IMR-90 (cell line): ENCODE measurements at regions not wholly inside any gene's neighbourhood (a gene's known extent, or its start where the extent isn't known, plus 50 kb on each side); places are given as distances from the start of the nearest gene placed in this dataset.

Source experiments
- MXI1 ChIP-seq: IDR thresholded peaks from 2 replicates; pipeline ENCODE4 v1.6.1; 2012; ENCODE audit warnings: low read depth, mild to moderate bottlenecking, low read length, moderate library complexity, borderline replicate concordance
- RFX5 ChIP-seq: IDR thresholded peaks from 2 replicates; pipeline ENCODE4 v1.8.0; 2012; ENCODE audit warnings: low read depth, mild to moderate bottlenecking, low read length, moderate library complexity

DNA sequence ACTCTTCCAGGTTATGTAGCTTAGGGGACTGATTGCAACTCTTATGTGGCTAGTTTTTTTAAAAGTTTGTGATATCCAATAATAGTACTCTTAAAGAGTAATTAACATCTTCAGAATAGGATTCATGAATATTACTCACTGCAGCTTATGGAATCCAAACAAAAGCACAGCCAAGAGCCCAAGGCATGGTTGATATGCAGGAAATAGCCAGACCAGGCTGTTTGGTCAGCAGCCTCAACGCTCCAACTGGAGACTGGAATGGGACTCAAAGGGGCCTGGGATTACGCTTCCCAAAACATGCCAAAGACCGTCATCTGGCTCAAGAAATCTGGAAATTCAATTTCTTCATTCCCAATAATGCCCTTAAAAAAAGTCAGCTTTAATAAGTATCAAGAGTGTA, 268.6 kb downstream of the SEC61B start:
- TF ChIP-seq RFX5: no peak
- no peak for TF ChIP-seq MXI1
